Thyroid gland (tissue), 4 donors: ENCODE measurements at regions not wholly inside any gene's neighbourhood (a gene's known extent, or its start where the extent isn't known, plus 50 kb on each side); places are given as distances from the start of the nearest gene placed in this dataset.
"Not testable (repeated sequence)": the region's sequence is repeated elsewhere in the genome, so short reads cannot be mapped to it uniquely, and the experiment has no call there.

Experiments used
- DNase-seq, 2 donors: peaks; one replicate each; pipeline ENCODE4 v3.0.0-alpha.2; 2019
- H3K27ac ChIP-seq, 3 donors: fragments of 200-600 bp; sonication (generic); 1 replicate in 2 of 3; 2 replicates in 1 of 3; pipeline ENCODE4 v1.5.1; 2016 to 2019; ENCODE audit warnings: mild to moderate bottlenecking in 1 of 3, moderate library complexity in 1 of 3
- H3K27me3 ChIP-seq: fragments of 200-600 bp; sonication (generic); one replicate; pipeline ENCODE4 v1.5.1; 2019
- H3K36me3 ChIP-seq, 2 donors: fragments of 200-600 bp; sonication (generic); one replicate each; pipeline ENCODE4 v1.5.1; 2016 to 2019
- H3K4me1 ChIP-seq, 2 donors: fragments of 200-600 bp; sonication (generic); one replicate each; pipeline ENCODE4 v1.5.1; 2017 to 2019
- H3K4me3 ChIP-seq, 3 donors: fragments of 200-600 bp; sonication (generic); replicated peaks in 1 of 3; 1 replicate in 2 of 3; 2 replicates in 1 of 3; pipeline ENCODE4 v1.5.1; 2016; ENCODE audit warnings: mild to moderate bottlenecking in 1 of 3
- H3K9me3 ChIP-seq: fragments of 200-600 bp; sonication (generic); one replicate; pipeline ENCODE4 v1.5.1; 2017
- POLR2A ChIP-seq, 2 donors: fragments of 450-650 bp; IDR thresholded peaks; one replicate each; pipeline ENCODE4 v1.6.1; 2017; ENCODE audit warnings: antibody characterized with exemption in 2 of 2, mild to moderate bottlenecking in 2 of 2, moderate library complexity in 1 of 2
- WGBS, 2 donors: methylation state at CpG; one replicate each; pipeline ENCODE4 v1.1.5; 2017; 5-methylcytosine and 5-hydroxymethylcytosine counted together
- intact Hi-C: fragments of 100-400 bp; cut with DNase I; formaldehyde crosslinking; loops from one replicate; pipeline ENCODE4 v1.15.1; 2023
- TF ChIP-seq, protein P1 (sequence below), 6 experiments: fragments of 200-600 bp in 3 of 6; fragments of 450-650 bp in 3 of 6; sonication (generic) in 3 of 6; IDR thresholded peaks; one replicate each; pipeline ENCODE4 v1.5.1; 2016 to 2019; ENCODE audit warnings: antibody characterized with exemption in 6 of 6, mild to moderate bottlenecking in 2 of 6, inconsistent platforms in 1 of 6, moderate library complexity in 1 of 6

DNA sequence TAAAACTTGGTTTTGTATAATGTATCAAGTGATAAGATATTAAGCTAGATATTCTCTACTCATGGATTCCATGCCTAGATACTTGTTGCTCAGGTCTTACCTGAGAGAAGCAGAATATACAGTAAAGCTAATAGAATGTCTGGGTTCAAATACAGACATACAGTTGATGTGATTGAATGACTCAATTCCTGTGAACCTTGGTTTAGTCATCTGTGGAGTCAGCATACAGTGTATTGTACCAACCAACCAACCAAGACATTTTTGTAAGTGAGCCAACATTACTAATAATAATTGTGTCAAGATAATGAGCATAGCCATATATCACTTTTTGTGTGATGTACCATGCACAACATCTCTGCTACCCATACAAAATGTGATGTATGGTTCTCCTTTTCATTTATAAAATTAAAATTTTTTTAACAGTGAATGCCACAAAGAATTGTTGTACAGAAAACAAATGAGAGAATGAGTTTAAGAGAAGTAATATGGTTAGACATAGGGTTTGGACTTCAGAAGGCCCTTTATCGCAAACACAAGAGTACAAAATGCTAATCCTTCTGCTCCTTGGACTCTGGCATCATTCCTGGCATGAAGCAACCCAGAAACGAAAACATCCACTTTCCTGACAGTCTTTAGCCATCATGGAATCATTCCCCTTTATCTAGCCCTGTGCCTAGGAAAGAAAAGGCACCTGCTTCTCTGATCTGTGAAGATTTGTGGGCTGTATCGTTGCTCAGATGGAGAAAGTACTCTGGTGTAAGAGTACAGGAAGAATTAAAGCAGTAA lies 977.2 kb upstream of the USP15 start:
- Histone ChIP-seq H3K27me3 (no peaks in the 10 kb centered on the region), H3K36me3 (no peaks in the 10 kb centered on the region), H3K9me3 (no peaks in the 10 kb centered on the region), H3K4me1 (no peaks in the 10 kb centered on the region), H3K27ac (no peak overlapping the region), H3K4me3 (no peak overlapping the region)
- WGBS, 2 donors, result 76 to 80% methylated on average over 3 of the region's 3 CpGs
- no peak for DNase-seq
- intact Hi-C loops, result no loop called here
- no peak for TF ChIP-seq POLR2A (IDR thresholded peaks at IDR 0.05)
- TF ChIP-seq, protein P1, sequence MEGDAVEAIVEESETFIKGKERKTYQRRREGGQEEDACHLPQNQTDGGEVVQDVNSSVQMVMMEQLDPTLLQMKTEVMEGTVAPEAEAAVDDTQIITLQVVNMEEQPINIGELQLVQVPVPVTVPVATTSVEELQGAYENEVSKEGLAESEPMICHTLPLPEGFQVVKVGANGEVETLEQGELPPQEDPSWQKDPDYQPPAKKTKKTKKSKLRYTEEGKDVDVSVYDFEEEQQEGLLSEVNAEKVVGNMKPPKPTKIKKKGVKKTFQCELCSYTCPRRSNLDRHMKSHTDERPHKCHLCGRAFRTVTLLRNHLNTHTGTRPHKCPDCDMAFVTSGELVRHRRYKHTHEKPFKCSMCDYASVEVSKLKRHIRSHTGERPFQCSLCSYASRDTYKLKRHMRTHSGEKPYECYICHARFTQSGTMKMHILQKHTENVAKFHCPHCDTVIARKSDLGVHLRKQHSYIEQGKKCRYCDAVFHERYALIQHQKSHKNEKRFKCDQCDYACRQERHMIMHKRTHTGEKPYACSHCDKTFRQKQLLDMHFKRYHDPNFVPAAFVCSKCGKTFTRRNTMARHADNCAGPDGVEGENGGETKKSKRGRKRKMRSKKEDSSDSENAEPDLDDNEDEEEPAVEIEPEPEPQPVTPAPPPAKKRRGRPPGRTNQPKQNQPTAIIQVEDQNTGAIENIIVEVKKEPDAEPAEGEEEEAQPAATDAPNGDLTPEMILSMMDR (IDR thresholded peaks at IDR 0.05), result no peak

DNA sequence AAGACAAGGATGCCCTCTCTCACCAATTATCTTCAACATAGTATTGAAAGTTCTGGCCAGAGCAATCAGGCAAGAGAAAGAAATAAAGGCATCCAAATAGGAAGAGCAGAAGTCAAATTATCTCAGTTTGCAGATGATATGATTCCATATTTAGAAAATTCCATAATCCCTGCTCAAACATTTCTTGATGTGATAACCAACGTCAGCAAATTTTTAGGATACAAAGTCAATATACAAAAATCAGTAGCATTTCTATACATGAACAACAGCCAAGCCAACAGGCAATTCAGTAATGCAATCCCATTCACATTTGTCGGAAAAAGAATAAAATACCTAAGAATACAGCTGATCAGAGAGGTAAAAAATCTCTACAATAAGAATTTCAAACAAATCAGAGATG lies 969.7 kb upstream of the USP15 start:
- DNase-seq, result no peak
- H3K27ac ChIP-seq, result no peak overlapping the region
- intact Hi-C loops, result no loop called here
- H3K4me1 ChIP-seq, result no peaks in the 10 kb centered on the region
- WGBS, 2 donors, result 92 to 94% methylated on average over 2 of the region's 2 CpGs
- H3K36me3 ChIP-seq, result no peaks in the 10 kb centered on the region
- H3K4me3 ChIP-seq, result no peak overlapping the region
- no peak for TF ChIP-seq POLR2A (IDR thresholded peaks at IDR 0.05)
- TF ChIP-seq, protein P1 (IDR thresholded peaks at IDR 0.05), result no peak
- H3K9me3 ChIP-seq, result no peaks in the 10 kb centered on the region
- H3K27me3 ChIP-seq, result no peaks in the 10 kb centered on the region

DNA sequence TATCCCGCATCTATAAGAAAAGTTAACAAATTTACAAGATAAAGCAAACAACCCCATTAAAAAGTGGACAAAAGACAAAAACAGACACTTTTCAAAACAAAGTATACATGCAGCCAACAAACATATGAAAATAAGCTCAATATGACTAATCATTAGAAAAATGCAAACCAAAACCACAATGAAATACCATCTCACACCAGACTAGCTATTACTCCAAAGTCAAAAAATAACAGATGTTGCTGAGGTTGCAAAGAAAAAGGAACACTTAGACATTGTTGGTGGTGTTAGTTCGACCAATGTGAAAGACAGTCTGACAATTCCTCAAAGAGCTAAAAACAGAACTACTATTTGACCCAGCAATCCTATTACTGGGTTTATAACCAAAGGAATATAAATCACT lies 968.6 kb upstream of the USP15 start:
- DNase-seq, result no peak
- no peaks in the 10 kb centered on the region for H3K27me3 ChIP-seq
- H3K27ac ChIP-seq, result no peak overlapping the region
- no peaks in the 10 kb centered on the region for H3K9me3 ChIP-seq
- intact Hi-C loops, result no loop called here
- H3K4me3 ChIP-seq, result no peak overlapping the region
- no peaks in the 10 kb centered on the region for H3K4me1 ChIP-seq
- WGBS, 2 donors, result 89 to 91% methylated on average over 2 of the region's 2 CpGs
- no peaks in the 10 kb centered on the region for H3K36me3 ChIP-seq
- no peak for TF ChIP-seq POLR2A (IDR thresholded peaks at IDR 0.05)
- TF ChIP-seq, protein P1 (IDR thresholded peaks at IDR 0.05), result no peak

DNA sequence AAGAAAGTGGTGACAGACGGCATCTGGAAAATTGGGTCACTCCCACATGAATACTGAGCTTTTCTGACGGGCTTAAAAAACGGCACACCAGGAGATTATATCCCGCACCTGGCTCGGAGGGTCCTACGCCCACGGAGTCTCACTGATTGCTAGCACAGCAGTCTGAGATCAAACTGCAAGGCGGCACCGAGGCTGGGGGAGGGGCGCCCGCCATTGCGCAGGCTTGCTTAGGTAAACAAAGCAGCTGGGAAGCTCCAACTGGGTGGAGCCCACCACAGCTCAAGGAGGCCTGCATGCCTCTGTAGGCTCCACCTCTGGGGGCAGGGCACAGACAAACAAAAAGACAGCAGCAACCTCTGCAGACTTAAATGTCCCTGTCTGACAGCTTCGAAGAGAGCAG lies 966.2 kb upstream of the USP15 start:
- DNase-seq, H3K36me3 ChIP-seq, H3K4me1 ChIP-seq, intact Hi-C loops, H3K9me3 ChIP-seq, H3K4me3 ChIP-seq, H3K27ac ChIP-seq, H3K27me3 ChIP-seq: not testable (repeated sequence)
- WGBS, 2 donors, result 88 to 91% methylated on average over 10 to 13 of the region's 13 CpGs

DNA sequence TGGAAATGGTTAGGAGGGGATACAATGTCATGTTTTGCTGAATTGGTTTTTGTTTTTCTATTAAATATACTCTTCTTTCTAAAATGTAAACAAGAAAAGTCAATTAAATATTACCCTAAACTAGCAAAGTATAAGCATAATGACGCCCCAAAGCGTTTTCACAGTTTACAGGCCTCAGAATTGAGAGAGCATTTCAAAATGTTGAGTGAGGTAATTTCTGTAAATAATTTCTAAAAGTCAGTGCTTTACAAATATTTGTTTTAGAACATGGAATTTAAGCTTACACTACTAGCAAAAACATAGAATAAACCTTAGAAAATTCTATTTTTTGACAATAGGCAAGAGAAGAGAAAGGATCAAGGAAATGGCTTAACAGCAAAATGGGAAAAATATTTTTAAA lies 958.4 kb upstream of the USP15 start:
- no peak for DNase-seq
- H3K27me3 ChIP-seq, result no peaks in the 10 kb centered on the region
- WGBS, 2 donors, result 93 to 95% methylated on average over 2 of the region's 2 CpGs
- H3K4me3 ChIP-seq, result no peak overlapping the region
- no peaks in the 10 kb centered on the region for H3K9me3 ChIP-seq
- intact Hi-C loops, result no loop called here
- TF ChIP-seq POLR2A (IDR thresholded peaks at IDR 0.05), result no peak
- TF ChIP-seq, protein P1 (IDR thresholded peaks at IDR 0.05), result no peak
- no peaks in the 10 kb centered on the region for H3K36me3 ChIP-seq
- H3K27ac ChIP-seq, result no peak overlapping the region
- no peaks in the 10 kb centered on the region for H3K4me1 ChIP-seq
